HCT116 (cell line): ENCODE measurements at regions not wholly inside any gene's neighbourhood (a gene's known extent, or its start where the extent isn't known, plus 50 kb on each side); places are given as distances from the start of the nearest gene placed in this dataset.

Experiments used
- ATAC-seq: fragments of 200-7000 bp; cut with Tn5 transposase; 2 replicates; pipeline ENCODE4 v1.9.1; 2020; ENCODE audit warnings: mild to moderate bottlenecking, moderate library complexity
- BruUV-seq: library from RNA; stranded (reverse); fragments of 400-500 nt; replicated peaks from 2 replicates; lab custom pipeline; 2021; lab: Mats Ljungman, UMichigan
- CTCF ChIA-PET: fragments of 300-600 bp; sonication (Branson Sonifier 250); formaldehyde crosslinking; loops from one replicate; lab custom pipeline; 2021; ENCODE audit warnings: antibody characterized with exemption; lab: Charles Lee
- POLR2A ChIA-PET: fragments of 300-600, 350-600 bp; sonication (Branson Sonifier 250); formaldehyde crosslinking; loops from one replicate; lab custom pipeline; 2021; ENCODE audit warnings: antibody characterized with exemption; lab: Charles Lee
- RAD21 ChIA-PET, 2 experiments: fragments of 300-600 bp; sonication (Branson Sonifier 250); formaldehyde crosslinking; loops; one replicate each; lab custom pipeline; 2023; ENCODE audit warnings: low total read pairs in 2 of 2; ENCODE audit not compliant: uncharacterized antibody in 2 of 2, unreplicated experiment in 2 of 2, low non-redundant PET in 1 of 2; lab: Charles Lee
- DNase-seq: peaks from one replicate; pipeline ENCODE4 v3.0.0-alpha.2; 2010; ENCODE audit warnings: low read depth, low spot score
- H2AFZ ChIP-seq: fragments of 200-600 bp; shearing (Covaris generic), sonication (generic); 2 replicates; pipeline ENCODE4 v1.6.1; 2017; ENCODE audit warnings: low read depth, mixed run types, mixed read lengths, antibody characterized with exemption, low read length; ENCODE audit not compliant: poor library complexity, severe bottlenecking
- H3K27ac ChIP-seq: 2 replicates; pipeline ENCODE4 v1.5.1; 2012; ENCODE audit warnings: low read depth, low read length
- H3K27me3 ChIP-seq: fragments of 200-600 bp; sonication (generic); 2 replicates; pipeline ENCODE4 v1.6.1; 2016; ENCODE audit warnings: mixed run types, low read length, mixed read lengths; ENCODE audit not compliant: insufficient read depth
- H3K36me3 ChIP-seq, 2 experiments: fragments of 200-500 bp in 1 of 2; fragments of 200-600 bp in 1 of 2; sonication (Bioruptor generic) in 1 of 2; sonication (generic) in 1 of 2; 2 replicates each; pipeline versions ENCODE4 v1.5.1 to v1.6.1; 2014 to 2016; ENCODE audit warnings: low read length in 2 of 2, inconsistent platforms in 1 of 2, mixed read lengths in 1 of 2, mixed run types in 1 of 2; ENCODE audit not compliant: insufficient read depth in 2 of 2, control insufficient read depth in 1 of 2
- H3K4me1 ChIP-seq, 2 experiments: fragments of 200-600 bp in 1 of 2; sonication (generic) in 1 of 2; 2 replicates each; pipeline versions ENCODE4 v1.5.1 to v1.6.1; 2012 to 2017; ENCODE audit warnings: low read length in 2 of 2, inconsistent platforms in 1 of 2, mild to moderate bottlenecking in 1 of 2, mixed read lengths in 1 of 2, mixed run types in 1 of 2, moderate library complexity in 1 of 2; ENCODE audit not compliant: insufficient read depth in 2 of 2, control insufficient read depth in 1 of 2
- H3K4me2 ChIP-seq: fragments of 200-600 bp; sonication (generic); 2 replicates; pipeline ENCODE4 v1.6.1; 2017; ENCODE audit warnings: mixed run types, low read length, mixed read lengths
- H3K4me3 ChIP-seq, 2 experiments: fragments of 200-600 bp in 1 of 2; sonication (generic) in 1 of 2; replicated peaks in 1 of 2; 2 replicates each; pipeline ENCODE4 v1.5.1; 2011 to 2016; ENCODE audit warnings: low read length in 2 of 2, control low read depth in 1 of 2, low read depth in 1 of 2, mild to moderate bottlenecking in 1 of 2, mixed read lengths in 1 of 2, mixed run types in 1 of 2
- H3K79me2 ChIP-seq: fragments of 200-600 bp; sonication (generic); 2 replicates; pipeline ENCODE4 v1.6.1; 2017; ENCODE audit warnings: mild to moderate bottlenecking, mixed run types, low read length, moderate library complexity, mixed read lengths; ENCODE audit not compliant: insufficient read depth
- H3K9ac ChIP-seq: fragments of 200-600 bp; sonication (generic); 2 replicates; pipeline ENCODE4 v1.6.1; 2016; ENCODE audit warnings: low read length, mixed read lengths
- H3K9me2 ChIP-seq: fragments of 200-600 bp; sonication (generic), shearing (Covaris generic); 2 replicates; pipeline ENCODE4 v1.6.1; 2017; ENCODE audit warnings: mixed run types, mild to moderate bottlenecking, moderate library complexity; ENCODE audit not compliant: insufficient read depth
- H3K9me3 ChIP-seq, 2 experiments: fragments of 200-500 bp in 1 of 2; fragments of 200-600 bp in 1 of 2; sonication (Bioruptor generic) in 1 of 2; sonication (generic) in 1 of 2; 2 replicates each; pipeline ENCODE4 v1.6.1; 2014 to 2017; ENCODE audit warnings: low read length in 2 of 2, mixed read lengths in 2 of 2, inconsistent platforms in 1 of 2, low read depth in 1 of 2, mild to moderate bottlenecking in 1 of 2, mixed run types in 1 of 2, moderate library complexity in 1 of 2; ENCODE audit not compliant: control insufficient read depth in 1 of 2, insufficient read depth in 1 of 2
- H4K20me1 ChIP-seq: fragments of 200-600 bp; sonication (generic), shearing (Covaris generic); 2 replicates; pipeline ENCODE4 v1.6.1; 2017; ENCODE audit warnings: mixed run types, mild to moderate bottlenecking, moderate library complexity; ENCODE audit not compliant: insufficient read depth
- EZH2phosphoT487 ChIP-seq: fragments of 200-600 bp; IDR thresholded peaks from 2 replicates; pipeline ENCODE4 v1.6.1; 2018; ENCODE audit warnings: antibody characterized with exemption, borderline replicate concordance
- YY1 ChIP-seq: IDR thresholded peaks from 2 replicates; pipeline ENCODE4 v1.6.1; 2011; ENCODE audit warnings: low read length, low read depth, moderate library complexity, mild to moderate bottlenecking; ENCODE audit not compliant: insufficient replicate concordance; ENCODE audit errors: extremely low read depth
- intact Hi-C: fragments of 100-400 bp; cut with micrococcal nuclease; formaldehyde crosslinking; loops from 2 replicates; pipeline ENCODE4 v1.10.0; 2022
- TF ChIP-seq, protein P1 (sequence below): IDR thresholded peaks from 2 replicates; pipeline ENCODE4 v1.6.1; 2012; ENCODE audit warnings: low read depth
- TF ChIP-seq, protein P2 (sequence below): IDR thresholded peaks from 2 replicates; pipeline ENCODE4 v1.6.1; 2012

DNA sequence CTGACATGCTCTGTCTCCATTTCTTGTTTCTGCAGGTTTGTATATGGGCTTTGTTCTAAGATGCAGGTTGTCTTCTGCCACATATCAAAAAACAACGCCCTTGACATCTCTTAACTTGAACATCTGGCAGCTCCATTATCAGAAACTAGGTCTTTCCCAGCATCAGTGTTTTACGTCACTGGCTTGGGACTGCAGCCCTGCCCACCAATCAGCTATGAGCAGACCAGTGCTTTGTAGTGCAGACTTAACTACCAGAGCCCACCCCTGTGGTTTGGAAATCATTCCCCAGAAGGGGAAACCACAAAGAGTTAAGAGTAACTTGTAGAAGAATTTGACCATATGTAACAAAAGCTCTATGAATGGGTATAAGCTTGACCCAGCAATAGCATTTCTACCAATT, 132.4 kb downstream of the SEPTIN14 start:
- Histone ChIP-seq H3K4me3 (no peak overlapping the region), H3K36me3 (no peaks in the 10 kb centered on the region), H3K9me2 (no peaks in the 10 kb centered on the region), H3K27me3 (no peaks in the 10 kb centered on the region), H3K79me2 (no peaks in the 10 kb centered on the region), H3K4me2 (no peak overlapping the region), H4K20me1 (no peaks in the 10 kb centered on the region), H2AFZ (no peak overlapping the region), H3K4me1 (no peaks in the 10 kb centered on the region), H3K9ac (no peak overlapping the region), H3K27ac (no peak overlapping the region), H3K9me3 (no peaks in the 10 kb centered on the region)
- CTCF ChIA-PET = no interaction called here
- no peak for ATAC-seq
- POLR2A ChIA-PET = no interaction called here
- no TSS peak for BruUV-seq
- RAD21 ChIA-PET = no interaction called here
- DNase-seq = no peak
- intact Hi-C loops = no loop called here
- TF ChIP-seq, protein P1, sequence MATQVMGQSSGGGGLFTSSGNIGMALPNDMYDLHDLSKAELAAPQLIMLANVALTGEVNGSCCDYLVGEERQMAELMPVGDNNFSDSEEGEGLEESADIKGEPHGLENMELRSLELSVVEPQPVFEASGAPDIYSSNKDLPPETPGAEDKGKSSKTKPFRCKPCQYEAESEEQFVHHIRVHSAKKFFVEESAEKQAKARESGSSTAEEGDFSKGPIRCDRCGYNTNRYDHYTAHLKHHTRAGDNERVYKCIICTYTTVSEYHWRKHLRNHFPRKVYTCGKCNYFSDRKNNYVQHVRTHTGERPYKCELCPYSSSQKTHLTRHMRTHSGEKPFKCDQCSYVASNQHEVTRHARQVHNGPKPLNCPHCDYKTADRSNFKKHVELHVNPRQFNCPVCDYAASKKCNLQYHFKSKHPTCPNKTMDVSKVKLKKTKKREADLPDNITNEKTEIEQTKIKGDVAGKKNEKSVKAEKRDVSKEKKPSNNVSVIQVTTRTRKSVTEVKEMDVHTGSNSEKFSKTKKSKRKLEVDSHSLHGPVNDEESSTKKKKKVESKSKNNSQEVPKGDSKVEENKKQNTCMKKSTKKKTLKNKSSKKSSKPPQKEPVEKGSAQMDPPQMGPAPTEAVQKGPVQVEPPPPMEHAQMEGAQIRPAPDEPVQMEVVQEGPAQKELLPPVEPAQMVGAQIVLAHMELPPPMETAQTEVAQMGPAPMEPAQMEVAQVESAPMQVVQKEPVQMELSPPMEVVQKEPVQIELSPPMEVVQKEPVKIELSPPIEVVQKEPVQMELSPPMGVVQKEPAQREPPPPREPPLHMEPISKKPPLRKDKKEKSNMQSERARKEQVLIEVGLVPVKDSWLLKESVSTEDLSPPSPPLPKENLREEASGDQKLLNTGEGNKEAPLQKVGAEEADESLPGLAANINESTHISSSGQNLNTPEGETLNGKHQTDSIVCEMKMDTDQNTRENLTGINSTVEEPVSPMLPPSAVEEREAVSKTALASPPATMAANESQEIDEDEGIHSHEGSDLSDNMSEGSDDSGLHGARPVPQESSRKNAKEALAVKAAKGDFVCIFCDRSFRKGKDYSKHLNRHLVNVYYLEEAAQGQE = no peak

DNA sequence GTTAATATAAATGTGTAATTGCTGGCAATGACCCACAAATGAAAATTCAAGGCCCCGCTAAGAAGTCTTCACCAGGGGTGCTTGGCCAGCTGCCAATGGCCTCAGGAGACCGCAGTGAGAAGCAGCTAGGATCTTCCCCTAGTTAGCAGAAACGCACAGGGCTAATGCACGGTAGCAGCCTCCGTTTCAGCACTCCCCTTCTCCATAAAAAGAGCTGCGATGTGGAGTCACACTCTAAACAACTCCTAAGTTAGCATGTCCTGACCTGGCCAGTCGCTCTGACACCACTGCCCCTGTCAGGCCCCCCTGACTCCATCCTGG, 139.0 kb downstream of the SEPTIN14 start:
- H3K9me2 ChIP-seq = no peaks in the 10 kb centered on the region
- no peaks in the 10 kb centered on the region for H3K79me2 ChIP-seq
- H3K36me3 ChIP-seq = no peaks in the 10 kb centered on the region
- H3K9ac ChIP-seq = no peak overlapping the region
- intact Hi-C loops = loop anchor here (5.0 kb wide), 2 partner anchors 81 to 441 kb away; no protein-coding TSS in a partner anchor
- DNase-seq = no peak
- no peak overlapping the region for H3K4me2 ChIP-seq
- H3K27ac ChIP-seq = no peak overlapping the region
- CTCF ChIA-PET = interaction anchor here (1.8 kb wide), 1 partner anchor 82 kb away, joined by 13 read pairs; no protein-coding TSS in a partner anchor
- no peaks in the 10 kb centered on the region for H3K9me3 ChIP-seq
- POLR2A ChIA-PET = no interaction called here
- TF ChIP-seq EZH2phosphoT487 (no peak), YY1 (no peak)
- TF ChIP-seq, protein P2, sequence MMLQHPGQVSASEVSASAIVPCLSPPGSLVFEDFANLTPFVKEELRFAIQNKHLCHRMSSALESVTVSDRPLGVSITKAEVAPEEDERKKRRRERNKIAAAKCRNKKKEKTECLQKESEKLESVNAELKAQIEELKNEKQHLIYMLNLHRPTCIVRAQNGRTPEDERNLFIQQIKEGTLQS = no peak
- TF ChIP-seq, protein P1 = no peak
- no TSS peak for BruUV-seq
- no peaks in the 10 kb centered on the region for H3K27me3 ChIP-seq
- H2AFZ ChIP-seq = no peak overlapping the region
- H3K4me1 ChIP-seq = no peaks in the 10 kb centered on the region
- no peak overlapping the region for H3K4me3 ChIP-seq
- H4K20me1 ChIP-seq = no peaks in the 10 kb centered on the region
- RAD21 ChIA-PET = interaction anchor here in 1 of 2 experiments (1.6 kb wide), 1 partner anchor 82 kb away, joined by 4 read pairs; no protein-coding TSS in a partner anchor
- no peak for ATAC-seq
